Psoas muscle (tissue), 7 donors: ENCODE measurements at regions not wholly inside any gene's neighbourhood (a gene's known extent, or its start where the extent isn't known, plus 50 kb on each side); places are given as distances from the start of the nearest gene placed in this dataset.

Experiments used
- ATAC-seq, 4 donors: fragments of 200-7000 bp; cut with Tn5 transposase; one replicate each; pipeline ENCODE4 v1.9.1; 2020; ENCODE audit warnings: moderate library complexity in 3 of 4, mild to moderate bottlenecking in 2 of 4
- DNase-seq, 2 donors: peaks; one replicate each; pipeline ENCODE4 v3.0.0-alpha.2; 2020
- H3K27ac ChIP-seq: fragments of 200-600 bp; one replicate; pipeline ENCODE4 v1.8.0; 2022
- H3K27me3 ChIP-seq, 3 donors: fragments of 200-600 bp in 1 of 3; one replicate each; pipeline versions ENCODE4 v1.6.1 to v1.8.0; 2013 to 2022; ENCODE audit warnings: low read length in 2 of 3, mild to moderate bottlenecking in 2 of 3, moderate library complexity in 1 of 3; ENCODE audit not compliant: insufficient read depth in 3 of 3
- H3K36me3 ChIP-seq, 2 donors: fragments of 200-600 bp in 1 of 2; one replicate each; pipeline versions ENCODE4 v1.6.1 to v1.8.0; 2013 to 2022; ENCODE audit warnings: low read depth in 1 of 2, mild to moderate bottlenecking in 1 of 2, moderate library complexity in 1 of 2; ENCODE audit not compliant: insufficient read depth in 1 of 2
- H3K4me1 ChIP-seq: fragments of 200-600 bp; one replicate; pipeline ENCODE4 v1.8.0; 2022
- H3K4me3 ChIP-seq: fragments of 200-600 bp; one replicate; pipeline ENCODE4 v1.8.0; 2022; ENCODE audit warnings: mild to moderate bottlenecking
- H3K9me3 ChIP-seq: fragments of 200-600 bp; one replicate; pipeline ENCODE4 v1.8.0; 2022
- WGBS, 3 donors: extraction: QIAGEN DNeasy Blood & Tissue Kit; methylation state at CpG; one replicate each; pipeline versions ENCODE4 v1.1.6 to v1.1.7; 2013; 5-methylcytosine and 5-hydroxymethylcytosine counted together
- intact Hi-C, 2 donors: fragments of 100-400 bp; cut with DNase I; formaldehyde crosslinking; loops; one replicate each; pipeline versions ENCODE4 v1.11.0 to v1.14.2; 2022
- TF ChIP-seq, protein P1 (sequence below): fragments of 200-600 bp; IDR thresholded peaks from one replicate; pipeline ENCODE4 v1.8.0; 2022; ENCODE audit warnings: antibody characterized with exemption
- donor health status: healthy with polysubstance abuse.
- donor health status: DM: no; HTN: no; CAD: no; lungs with moderate emphysema.
- donor health status: Bipolar disorder and iron deficiency.
- donor health status: healthy.
- donor health status: DM: yes; HTN: yes; CAD: no.
- donor health status: DM: no; HTN: no; CAD: no.
- donor health status: DM: yes; HTN: yes; CAD: no.

DNA sequence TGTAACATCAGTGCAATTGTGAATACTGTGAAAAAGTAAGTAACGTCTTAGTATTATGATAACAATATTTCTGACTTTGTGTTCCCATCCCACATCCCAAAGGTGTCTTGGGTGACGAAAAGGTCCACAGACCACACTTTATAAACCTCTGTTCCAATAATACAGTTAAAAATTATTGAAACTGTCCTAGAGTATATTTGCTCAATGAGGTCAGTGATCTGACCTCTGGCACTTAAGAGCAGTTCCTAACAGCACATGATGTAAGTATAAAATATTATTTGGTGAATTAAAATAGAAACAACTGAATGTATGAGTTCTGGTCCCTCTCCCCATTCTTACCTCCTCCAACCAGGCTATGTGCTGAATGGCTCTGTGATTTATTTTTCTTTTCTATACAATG, 566.4 kb upstream of the MMS22L start:
- Histone ChIP-seq H3K27ac (no peak overlapping the region), H3K9me3 (no peaks in the 10 kb centered on the region), H3K4me3 (no peak overlapping the region), H3K27me3 (no peaks in the 10 kb centered on the region), H3K36me3 (no peaks in the 10 kb centered on the region), H3K4me1 (no peaks in the 10 kb centered on the region)
- 74 to 85% (median 82%) methylated on average over 2 of the region's 2 CpGs for WGBS, 3 donors
- intact Hi-C loops: no loop called here
- DNase-seq: no peak
- TF ChIP-seq, protein P1, sequence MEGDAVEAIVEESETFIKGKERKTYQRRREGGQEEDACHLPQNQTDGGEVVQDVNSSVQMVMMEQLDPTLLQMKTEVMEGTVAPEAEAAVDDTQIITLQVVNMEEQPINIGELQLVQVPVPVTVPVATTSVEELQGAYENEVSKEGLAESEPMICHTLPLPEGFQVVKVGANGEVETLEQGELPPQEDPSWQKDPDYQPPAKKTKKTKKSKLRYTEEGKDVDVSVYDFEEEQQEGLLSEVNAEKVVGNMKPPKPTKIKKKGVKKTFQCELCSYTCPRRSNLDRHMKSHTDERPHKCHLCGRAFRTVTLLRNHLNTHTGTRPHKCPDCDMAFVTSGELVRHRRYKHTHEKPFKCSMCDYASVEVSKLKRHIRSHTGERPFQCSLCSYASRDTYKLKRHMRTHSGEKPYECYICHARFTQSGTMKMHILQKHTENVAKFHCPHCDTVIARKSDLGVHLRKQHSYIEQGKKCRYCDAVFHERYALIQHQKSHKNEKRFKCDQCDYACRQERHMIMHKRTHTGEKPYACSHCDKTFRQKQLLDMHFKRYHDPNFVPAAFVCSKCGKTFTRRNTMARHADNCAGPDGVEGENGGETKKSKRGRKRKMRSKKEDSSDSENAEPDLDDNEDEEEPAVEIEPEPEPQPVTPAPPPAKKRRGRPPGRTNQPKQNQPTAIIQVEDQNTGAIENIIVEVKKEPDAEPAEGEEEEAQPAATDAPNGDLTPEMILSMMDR: no peak
- no peak for ATAC-seq

- WGBS, 3 donors: 29 to 35% (median 32%) methylated on average over 5 of the region's 5 CpGs
- Histone ChIP-seq H3K9me3 (no peaks in the 10 kb centered on the region), H3K27ac (no peak overlapping the region), H3K27me3 (no peaks in the 10 kb centered on the region), H3K36me3 (no peaks in the 10 kb centered on the region), H3K4me3 (no peak overlapping the region), H3K4me1 (no peaks in the 10 kb centered on the region)
- ATAC-seq (no peak), DNase-seq (no peak)
- intact Hi-C loops: no loop called here
- TF ChIP-seq, protein P1: no peak
Observed at GRCh38 chr6:97850458-97851212, 567.6 kb upstream of the MMS22L start.

GRCh38 chr6:97863697-97864096, 580.7 kb upstream of the MMS22L start:
- H3K4me3 ChIP-seq: no peak overlapping the region
- no peak for DNase-seq
- H3K9me3 ChIP-seq: no peaks in the 10 kb centered on the region
- no peaks in the 10 kb centered on the region for H3K27me3 ChIP-seq
- no peaks in the 10 kb centered on the region for H3K4me1 ChIP-seq
- no peak for ATAC-seq
- no peaks in the 10 kb centered on the region for H3K36me3 ChIP-seq
- TF ChIP-seq, protein P1: no peak
- intact Hi-C loops: no loop called here
- no peak overlapping the region for H3K27ac ChIP-seq

GRCh38 chr6:97864366-97864765, 581.4 kb upstream of the MMS22L start:
- WGBS, 3 donors: 64 to 74% (median 70%) methylated on average over 4 of the region's 4 CpGs
- no peaks in the 10 kb centered on the region for H3K4me1 ChIP-seq
- no peak for DNase-seq
- H3K9me3 ChIP-seq: no peaks in the 10 kb centered on the region
- no peak for ATAC-seq
- H3K36me3 ChIP-seq: no peaks in the 10 kb centered on the region
- intact Hi-C loops: no loop called here
- no peak overlapping the region for H3K4me3 ChIP-seq
- H3K27me3 ChIP-seq: no peaks in the 10 kb centered on the region
- H3K27ac ChIP-seq: no peak overlapping the region
- TF ChIP-seq, protein P1: no peak

DNA sequence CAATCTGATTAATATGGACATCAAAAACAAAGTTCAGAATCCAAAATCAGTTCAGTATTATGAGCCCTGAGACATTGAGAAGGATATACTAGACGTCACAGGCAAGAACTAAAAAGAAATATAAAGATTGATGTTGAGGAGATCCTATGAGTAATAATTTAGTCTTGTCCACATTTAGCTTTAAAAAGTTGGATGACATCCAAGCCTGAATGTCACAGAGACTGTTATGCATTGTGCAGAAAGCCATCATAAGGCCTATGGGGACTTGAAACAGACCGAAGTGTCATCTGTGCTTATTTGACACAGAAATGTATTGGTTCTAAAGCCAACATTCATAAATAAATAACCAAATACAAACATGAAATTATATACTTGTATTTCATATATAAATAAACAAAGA, 581.8 kb upstream of the MMS22L start:
- Histone ChIP-seq H3K36me3 (no peaks in the 10 kb centered on the region), H3K27ac (no peak overlapping the region), H3K9me3 (no peaks in the 10 kb centered on the region), H3K4me1 (no peaks in the 10 kb centered on the region), H3K4me3 (no peak overlapping the region), H3K27me3 (no peaks in the 10 kb centered on the region)
- TF ChIP-seq, protein P1: no peak
- DNase-seq (no peak), ATAC-seq (no peak)
- intact Hi-C loops: no loop called here
- WGBS, 3 donors: 24 to 37% (median 32%) methylated on average over 2 of the region's 2 CpGs
